ENCODE measurements at regions not wholly inside any gene's neighbourhood (a gene's known extent, or its start where the extent isn't known, plus 50 kb on each side); places are given as distances from the start of the nearest gene placed in this dataset.

GRCh38 chr6:132893772-132894490 lies 79.6 kb downstream of the RPS12 start:
- TF ChIP-seq CTCF (conservative IDR thresholded peaks at IDR 0.05; ENCODE audit: low read depth, low read length) (no peak), EZH2 (IDR thresholded peaks at IDR 0.05; ENCODE audit: low read length, unreplicated experiment) (no peak)
